ENCODE measurements at regions not wholly inside any gene's neighbourhood (a gene's known extent, or its start where the extent isn't known, plus 50 kb on each side); places are given as distances from the start of the nearest gene placed in this dataset.

DNA sequence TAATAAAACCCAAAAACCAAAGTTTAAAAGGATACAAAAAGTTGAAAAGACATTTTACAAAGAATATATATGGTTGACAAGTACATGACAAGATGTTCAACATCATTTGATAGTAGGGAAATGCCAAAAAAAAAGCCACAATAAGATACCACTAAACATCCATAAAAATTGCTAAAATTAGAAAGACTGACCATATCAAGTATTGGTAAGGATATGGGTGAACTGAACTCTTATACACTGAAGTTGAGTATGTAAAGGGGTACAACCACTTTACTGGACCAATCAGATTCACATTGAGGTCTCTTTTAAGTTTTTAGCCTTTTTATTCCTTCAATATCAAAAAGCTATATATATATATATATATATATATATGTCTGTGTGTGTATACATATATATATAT lies 190.5 kb upstream of the P2RY1 start:
- TF ChIP-seq GATA3 (IDR thresholded peaks at IDR 0.05; ENCODE audit: low read depth, low read length) (no peak), GATA2 (IDR thresholded peaks at IDR 0.05; ENCODE audit: low read depth, low read length) (no peak)

Measured in SH-SY5Y (cell line).